KBM-7 (cell line): ENCODE measurements at regions not wholly inside any gene's neighbourhood (a gene's known extent, or its start where the extent isn't known, plus 50 kb on each side); places are given as distances from the start of the nearest gene placed in this dataset.
A peak's percentile ranks its signal among the peaks of the same experiment; 100 is the strongest.

Source experiments
- DNase-seq: peaks from one replicate; pipeline ENCODE4 v3.0.0-alpha.2; 2015
- in situ Hi-C: fragments of 300-500 bp; cut with MboI; formaldehyde crosslinking; loops from 2 replicates; pipeline ENCODE4 v1.14.3; 2020; ENCODE audit warnings: low sequenced_read_pairs, low pct_unique_long_range_greater_than_20kb, mixed read lengths

DNA sequence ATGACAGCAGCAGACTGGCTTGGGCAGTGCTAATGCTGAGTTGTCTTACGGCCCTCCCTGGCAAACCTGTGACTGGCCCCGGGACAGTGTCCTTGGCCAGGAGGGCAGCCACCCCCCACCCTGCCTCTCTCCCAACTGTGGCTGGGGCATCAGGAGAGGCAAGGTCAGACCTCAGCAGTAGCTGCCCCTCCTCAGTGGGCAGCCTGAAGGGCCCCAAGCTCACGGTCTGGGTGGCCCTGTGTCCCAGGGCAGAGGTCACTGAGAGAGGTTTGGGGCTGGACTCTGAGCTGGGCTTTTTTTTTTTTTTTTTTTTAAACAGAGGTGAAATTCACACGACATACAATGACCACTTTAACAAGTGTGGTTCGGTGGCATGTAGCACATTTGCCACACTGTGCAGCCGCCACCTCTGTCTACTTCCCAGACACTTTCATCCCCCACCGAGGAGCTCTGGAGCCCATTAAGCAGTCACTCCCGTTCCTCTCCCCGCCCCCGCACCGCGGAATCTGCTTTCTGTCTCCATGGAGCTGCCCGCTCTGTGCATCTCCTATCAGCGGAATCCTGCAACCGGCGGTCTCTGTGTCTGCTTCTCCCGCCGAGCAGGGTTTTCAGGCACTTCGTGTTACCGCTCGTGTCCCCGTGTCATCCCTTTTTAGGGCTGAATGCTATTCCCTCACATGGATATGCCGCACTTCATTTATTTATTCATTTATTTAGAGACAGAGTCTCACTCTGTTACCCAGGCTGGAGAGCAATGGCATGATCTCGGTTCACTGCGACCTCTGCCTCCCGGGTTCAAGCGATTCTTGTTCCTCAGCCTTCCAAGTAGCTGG is 67.9 kb upstream of the GATA5 start:
- DNase-seq = no peak
- in situ Hi-C loops = no loop called here

GRCh38 chr20:62544505-62545055 is 68.8 kb upstream of the GATA5 start:
- in situ Hi-C loops = no loop called here
- DNase-seq = no peak

DNA sequence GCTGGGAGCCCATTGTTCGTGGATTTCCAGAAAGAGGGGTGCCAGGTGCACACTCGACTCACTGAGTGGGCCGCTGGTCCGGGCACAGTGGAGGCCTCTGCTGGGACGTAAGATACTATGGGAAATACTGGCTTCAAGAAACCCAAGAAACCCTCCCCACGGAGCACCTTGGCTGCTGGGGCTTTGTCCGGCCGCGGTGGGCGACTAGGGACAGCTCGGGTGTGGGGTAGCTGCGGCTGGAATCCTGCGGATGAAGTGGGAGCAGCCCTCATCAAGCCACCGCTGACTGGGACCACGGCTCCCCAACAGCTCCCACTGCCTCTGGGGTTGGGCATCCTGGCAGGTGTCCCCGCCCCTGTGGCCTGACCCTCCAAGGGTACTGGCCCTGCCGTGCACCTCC is 69.5 kb upstream of the GATA5 start:
- in situ Hi-C loops = no loop called here
- no peak for DNase-seq

DNA sequence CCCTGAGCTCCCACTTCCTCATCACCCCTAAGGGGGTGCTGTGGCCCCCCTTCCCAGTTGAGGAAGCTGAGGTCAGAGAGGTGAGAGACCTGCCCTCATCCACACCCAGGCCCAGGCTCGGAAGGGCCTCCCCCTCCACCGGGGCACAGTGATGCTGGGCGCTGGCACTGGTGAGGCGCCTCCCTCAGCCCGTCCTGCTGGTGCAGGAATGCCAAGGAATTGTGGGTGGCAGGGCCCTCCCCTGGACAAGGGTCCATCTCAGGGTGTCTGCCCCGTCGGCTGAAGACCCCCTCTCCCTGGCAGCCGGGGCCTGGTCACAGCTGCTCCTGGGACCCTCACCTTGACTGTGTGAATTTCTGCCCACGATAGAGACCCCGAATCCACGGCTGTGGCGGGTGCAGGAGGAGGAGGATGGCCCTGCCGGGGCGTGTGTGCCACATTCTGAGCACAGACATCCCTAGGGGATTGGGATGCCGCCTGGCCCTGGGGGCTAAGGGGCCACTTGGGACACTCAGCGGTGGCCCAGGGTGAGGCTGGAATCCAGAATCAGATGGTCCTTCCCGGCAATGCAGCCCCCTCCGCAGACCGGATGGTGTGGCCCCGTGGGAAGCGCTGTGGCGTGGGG is 70.2 kb upstream of the GATA5 start:
- in situ Hi-C loops = no loop called here
- DNase-seq = no peak

DNA sequence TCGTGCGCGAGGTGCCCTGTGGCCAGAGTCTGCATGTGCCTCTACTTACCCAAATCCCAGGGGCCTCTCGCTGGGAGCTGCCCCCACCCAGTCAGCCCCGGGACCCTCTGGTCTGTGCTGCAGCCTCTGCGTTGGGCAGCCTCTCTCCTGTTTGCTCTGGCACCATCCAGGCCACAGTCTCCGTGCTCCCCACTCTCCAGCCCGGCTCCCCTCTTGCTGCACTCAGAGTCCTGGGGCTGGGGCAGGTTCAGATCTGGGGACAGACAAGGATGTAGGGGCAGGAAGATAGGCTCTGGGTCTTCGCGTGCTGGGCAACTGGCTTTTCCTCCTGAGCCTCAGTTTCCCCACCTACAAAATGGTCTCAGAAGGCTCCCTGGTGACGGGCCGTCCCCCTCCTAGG is 70.8 kb upstream of the GATA5 start:
- in situ Hi-C loops = no loop called here
- no peak for DNase-seq

DNA sequence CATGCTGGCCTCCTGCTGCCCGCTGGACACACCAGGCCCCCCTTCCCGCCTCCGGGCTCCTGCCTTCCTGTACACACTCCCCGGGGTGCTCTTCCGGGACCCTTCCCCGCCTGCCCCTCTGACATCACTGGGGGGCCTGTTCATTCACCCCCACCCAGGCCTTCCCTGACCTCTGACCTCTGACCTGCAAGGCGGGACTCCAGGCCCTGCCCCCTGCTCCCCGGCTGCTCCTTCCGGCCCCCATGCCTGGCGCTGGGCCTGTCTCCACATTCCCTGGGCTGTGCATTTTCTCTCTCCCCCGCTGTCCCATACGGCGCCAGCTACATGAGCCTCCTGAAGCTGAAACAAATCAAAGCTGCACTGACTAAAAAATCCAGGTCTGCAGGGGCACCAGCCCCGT is 71.6 kb upstream of the GATA5 start:
- in situ Hi-C loops = no loop called here
- no peak for DNase-seq

DNA sequence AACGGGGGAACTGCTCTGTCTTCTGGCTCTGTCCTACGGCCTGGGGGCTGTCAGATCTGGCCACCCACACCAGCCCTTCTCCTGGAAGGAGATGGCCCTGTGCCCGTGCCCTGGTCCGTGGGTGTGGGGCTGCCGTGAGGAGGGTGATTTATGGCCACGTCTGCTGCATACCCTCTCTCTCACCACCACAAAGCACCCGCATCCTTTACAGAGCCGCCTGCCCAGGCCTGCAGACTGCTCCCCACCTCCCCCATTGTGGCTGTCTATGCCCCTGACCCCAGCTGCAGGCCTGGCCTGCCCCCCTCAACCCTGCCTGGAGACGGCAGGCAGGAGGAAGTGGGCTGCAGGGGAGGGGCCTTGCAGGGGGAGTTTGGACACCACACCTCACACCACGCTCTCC is 72.7 kb upstream of the GATA5 start:
- in situ Hi-C loops = no loop called here
- DNase-seq = peak; percentile 40

DNA sequence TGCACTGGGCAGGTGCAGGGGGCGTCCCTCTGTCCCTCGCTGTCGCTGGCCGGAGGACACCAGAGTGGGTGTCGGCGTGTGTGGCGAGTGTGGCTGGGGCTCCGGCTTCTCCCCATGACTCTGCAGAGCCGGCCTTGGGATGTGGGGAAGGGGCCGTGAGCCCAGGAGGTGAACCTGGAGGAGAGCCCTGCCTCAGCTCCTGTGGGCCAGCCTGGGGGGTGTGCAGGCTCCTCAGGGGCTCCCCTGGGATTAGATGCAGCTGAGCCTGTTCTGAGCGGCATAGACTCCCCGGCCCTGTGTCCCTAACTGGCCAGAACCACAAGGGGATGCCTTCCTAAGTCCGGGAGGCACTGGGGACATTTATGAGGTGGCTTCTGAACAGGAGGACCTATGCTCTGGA is 73.2 kb upstream of the GATA5 start:
- no peak for DNase-seq
- in situ Hi-C loops = no loop called here

DNA sequence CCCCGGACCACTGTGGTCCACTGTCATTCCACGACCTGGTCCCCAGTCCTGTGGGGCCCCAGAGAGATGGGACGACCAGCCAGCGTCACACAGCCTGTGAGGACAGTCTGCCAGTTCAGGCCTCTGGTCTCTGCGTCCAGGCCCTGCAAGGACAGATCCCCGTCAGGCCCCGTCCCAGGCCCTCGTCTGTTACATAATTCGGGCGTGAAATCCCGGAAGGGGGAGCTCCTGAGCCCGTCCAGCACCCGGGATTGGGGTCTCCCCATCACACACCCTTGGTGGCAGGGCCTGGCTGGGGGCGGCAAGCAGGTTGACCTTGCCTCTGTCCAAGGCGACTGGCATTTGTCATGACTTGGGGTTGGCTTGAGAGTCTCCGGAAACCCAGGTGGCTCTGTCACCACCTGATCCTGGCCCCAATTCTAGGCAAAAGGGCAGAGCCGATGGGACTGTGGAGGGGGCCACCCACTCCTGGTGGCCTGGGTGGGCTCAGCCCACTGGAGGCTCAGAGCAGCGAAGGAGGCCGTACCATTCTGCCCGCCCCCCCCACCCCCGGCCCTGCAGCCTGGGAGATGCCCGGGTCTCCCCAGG is 73.8 kb upstream of the GATA5 start:
- in situ Hi-C loops = no loop called here
- DNase-seq = no peak

DNA sequence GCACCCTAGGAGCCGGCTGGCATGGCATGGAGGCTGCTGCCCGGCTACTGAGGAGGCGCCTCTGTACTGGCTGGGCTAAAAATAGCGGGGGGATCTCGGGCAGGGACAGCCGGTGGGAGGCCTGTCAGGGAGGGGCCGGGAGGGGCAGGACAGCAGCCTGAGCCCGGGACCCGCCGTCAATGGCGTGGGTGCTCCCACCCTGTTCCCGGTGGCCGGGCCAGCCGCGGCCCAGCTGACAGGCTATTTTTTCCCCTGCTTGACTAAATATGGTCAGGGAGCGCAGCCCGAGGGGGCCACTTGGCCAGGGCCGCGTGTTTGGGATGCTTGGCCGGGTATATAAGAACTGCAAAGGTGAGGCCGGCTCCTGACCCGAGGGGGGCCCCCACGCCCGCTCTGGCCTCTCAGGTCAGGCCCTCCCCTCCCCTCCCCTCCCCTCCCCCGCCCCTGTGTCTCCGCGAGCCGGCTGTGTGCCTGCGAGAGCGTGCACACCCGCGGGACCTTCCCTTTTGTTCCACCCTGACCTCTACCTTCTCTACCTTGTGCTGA is 74.4 kb upstream of the GATA5 start:
- in situ Hi-C loops = no loop called here

GRCh38 chr20:62551407-62552323 is 75.9 kb upstream of the GATA5 start:
- in situ Hi-C loops = no loop called here
- DNase-seq = no peak

More for the DNA sequence above, 74.4 kb upstream of the GATA5 start:
- no peak for DNase-seq

DNA sequence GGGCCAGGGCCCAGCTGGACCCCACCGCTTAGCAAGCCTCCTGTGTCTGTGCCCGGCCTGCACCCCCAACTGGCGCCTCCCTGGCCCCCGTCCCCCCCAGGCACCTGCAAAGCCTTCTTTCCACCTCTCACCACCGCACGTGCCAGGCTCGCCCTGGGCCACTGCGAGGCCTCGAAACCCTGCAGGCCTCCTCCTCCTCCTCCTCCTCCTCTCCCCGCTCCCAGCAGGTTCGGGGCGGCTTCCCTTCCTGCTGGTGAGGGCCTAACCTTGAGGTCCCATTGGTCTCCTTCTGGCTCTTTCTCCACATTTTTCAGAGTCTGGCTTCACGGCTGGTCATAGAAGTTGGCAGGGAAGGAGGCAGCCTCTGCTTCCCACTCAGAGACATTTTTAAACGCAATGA is 76.8 kb upstream of the GATA5 start:
- in situ Hi-C loops = no loop called here
- no peak for DNase-seq

- in situ Hi-C loops = no loop called here
- DNase-seq = no peak
Measured at GRCh38 chr20:62553136-62553837, 77.5 kb upstream of the GATA5 start.

DNA sequence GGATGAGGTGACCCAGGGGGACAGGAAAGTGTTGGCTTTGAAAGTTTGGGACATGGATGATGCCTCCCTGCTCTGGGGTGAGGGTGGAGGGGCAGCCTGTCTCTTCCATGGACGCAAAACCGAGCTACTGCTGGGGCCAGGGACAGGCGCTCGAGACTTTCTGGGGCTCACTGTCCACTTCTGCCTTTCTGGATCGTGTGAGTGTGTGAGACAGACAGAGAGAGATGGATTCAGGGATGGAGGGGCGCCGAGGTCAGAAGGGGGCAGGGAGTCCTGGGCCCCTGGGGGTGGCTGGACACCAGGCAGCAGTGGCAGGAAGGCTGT is 78.0 kb upstream of the GATA5 start:
- in situ Hi-C loops = no loop called here
- no peak for DNase-seq

GRCh38 chr20:62554214-62554897 is 78.6 kb upstream of the GATA5 start:
- in situ Hi-C loops = no loop called here
- no peak for DNase-seq

GRCh38 chr20:62554898-62555641 is 79.3 kb upstream of the GATA5 start:
- in situ Hi-C loops = no loop called here
- no peak for DNase-seq

DNA sequence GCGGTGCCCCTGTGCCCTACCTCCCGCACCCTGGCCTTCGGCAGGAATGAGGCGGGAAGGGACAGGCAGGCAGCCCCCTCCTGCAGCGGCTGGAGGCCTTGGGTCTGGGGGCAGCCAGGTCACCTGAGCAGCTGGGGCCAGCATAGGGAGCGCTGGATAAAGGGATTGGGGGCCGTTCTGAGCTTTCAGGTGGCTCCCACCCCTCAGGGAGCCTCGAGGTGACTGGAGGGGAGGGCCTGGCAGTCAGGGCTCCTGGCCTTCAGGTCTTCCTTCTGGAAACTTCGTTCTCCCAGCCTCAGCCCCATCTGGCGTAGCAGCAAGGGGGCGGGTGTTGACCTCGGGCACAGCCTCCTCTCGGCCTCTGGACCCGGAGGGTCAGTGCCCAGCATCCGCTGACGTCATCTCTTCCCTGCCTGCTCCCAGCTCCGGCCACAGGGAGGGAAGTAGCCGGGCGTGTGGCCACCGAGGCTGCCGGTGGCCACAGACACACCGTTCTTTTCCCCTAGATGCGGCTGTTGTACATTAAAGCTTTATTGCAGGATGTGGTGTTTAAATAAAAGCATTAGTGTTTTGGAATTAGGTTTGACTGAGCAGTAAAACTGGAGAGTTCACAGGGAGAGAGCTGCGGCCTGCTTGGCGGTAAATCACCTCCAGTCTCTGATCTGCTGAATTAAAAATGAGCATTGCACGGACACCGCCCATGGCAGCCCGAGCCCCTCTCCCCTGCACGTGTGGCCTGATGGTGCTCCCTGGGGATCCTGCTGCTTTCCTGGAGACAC is 80.0 kb upstream of the GATA5 start:
- no peak for DNase-seq
- in situ Hi-C loops = no loop called here
